ENCODE measurements at regions not wholly inside any gene's neighbourhood (a gene's known extent, or its start where the extent isn't known, plus 50 kb on each side); places are given as distances from the start of the nearest gene placed in this dataset.

DNA sequence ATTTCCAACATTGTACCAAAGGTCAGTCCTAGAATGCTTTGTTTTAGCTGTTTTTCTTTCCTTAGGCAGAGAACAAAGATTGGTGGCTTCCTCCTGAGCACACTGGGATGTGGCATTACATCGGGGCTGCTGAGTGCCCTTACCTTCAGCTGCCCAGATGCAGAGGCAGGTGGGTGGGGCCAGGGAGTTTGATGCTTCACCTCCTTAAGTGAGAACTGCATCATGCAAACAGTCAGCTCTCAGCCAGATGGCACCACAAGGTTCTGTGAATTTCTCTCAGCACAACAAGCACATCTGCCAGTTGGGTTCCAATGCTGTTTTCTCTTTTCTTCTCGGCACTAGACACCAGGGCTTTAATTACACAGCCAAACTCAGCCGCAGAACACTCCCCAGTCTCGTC, 87.4 kb upstream of the UBL3 start:
- Histone ChIP-seq H3K4me1 (no peaks in the 10 kb centered on the region), H3K27ac (no peak overlapping the region), H3K4me2 (no peak overlapping the region), H3K4me3 (no peak overlapping the region), H3K9me3 (no peaks in the 10 kb centered on the region)
- ChIA-PET POLR2A (no interaction called here), CTCF (interaction anchor here (0.6 to 1.1 kb wide), 2 partner anchors 13 to 97 kb away, joined by 3 to 4 read pairs; no protein-coding TSS in a partner anchor)
- no peak for DNase-seq (ENCODE audit: low read depth in 1 of 2, low spot score in 1 of 2)
- TF ChIP-seq CBX8 (IDR thresholded peaks at IDR 0.05) = no peak
- no peak for TF ChIP-seq ZFP36 (IDR thresholded peaks at IDR 0.05; ENCODE audit: borderline replicate concordance, partially characterized antibody)
- TF ChIP-seq, protein P1, sequence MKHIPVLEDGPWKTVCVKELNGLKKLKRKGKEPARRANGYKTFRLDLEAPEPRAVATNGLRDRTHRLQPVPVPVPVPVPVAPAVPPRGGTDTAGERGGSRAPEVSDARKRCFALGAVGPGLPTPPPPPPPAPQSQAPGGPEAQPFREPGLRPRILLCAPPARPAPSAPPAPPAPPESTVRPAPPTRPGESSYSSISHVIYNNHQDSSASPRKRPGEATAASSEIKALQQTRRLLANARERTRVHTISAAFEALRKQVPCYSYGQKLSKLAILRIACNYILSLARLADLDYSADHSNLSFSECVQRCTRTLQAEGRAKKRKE (CRISPR knock-in tag; IDR thresholded peaks at IDR 0.05; ENCODE audit: low read depth) = no peak
- no peak for TF ChIP-seq FOSB (CRISPR knock-in tag; IDR thresholded peaks at IDR 0.05)
- FAIRE-seq = no peak
- WGBS (ENCODE audit: missing lambda C conversion rate) = 35% methylated on average over 4 of the region's 4 CpGs
- no peak for ATAC-seq

DNA sequence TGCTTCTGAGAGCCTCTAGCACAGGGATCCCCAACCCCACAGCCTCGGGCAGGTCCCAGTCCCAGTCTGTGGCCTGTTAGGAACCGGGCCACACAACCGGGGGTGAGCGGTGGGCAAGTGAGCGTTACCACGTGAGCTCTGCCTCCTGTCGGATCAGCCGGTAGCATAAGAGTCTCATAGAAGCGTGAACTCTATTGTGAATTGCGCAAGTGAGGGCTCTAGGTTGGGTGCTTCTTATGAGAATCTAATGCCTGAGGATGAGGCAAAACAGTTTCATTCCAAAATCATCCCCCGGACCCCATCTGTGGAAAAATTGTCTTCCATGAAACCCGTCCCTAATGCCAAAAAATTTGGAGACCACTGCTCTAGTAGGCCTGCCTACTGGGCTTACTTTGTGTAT, 87.0 kb upstream of the UBL3 start:
- ATAC-seq = no peak
- H3K4me1 ChIP-seq = no peaks in the 10 kb centered on the region
- no peak for DNase-seq (ENCODE audit: low read depth in 1 of 2, low spot score in 1 of 2)
- WGBS (ENCODE audit: missing lambda C conversion rate) = 87% methylated on average over 12 of the region's 12 CpGs
- ChIA-PET CTCF (interaction anchor here (0.6 to 1.1 kb wide), 3 partner anchors 13 to 105 kb away, joined by 3 to 6 read pairs (median 4); no protein-coding TSS in a partner anchor), POLR2A (no interaction called here)
- H3K27ac ChIP-seq = no peak overlapping the region
- H3K4me2 ChIP-seq = no peak overlapping the region
- no peak overlapping the region for H3K4me3 ChIP-seq
- TF ChIP-seq, protein P2, sequence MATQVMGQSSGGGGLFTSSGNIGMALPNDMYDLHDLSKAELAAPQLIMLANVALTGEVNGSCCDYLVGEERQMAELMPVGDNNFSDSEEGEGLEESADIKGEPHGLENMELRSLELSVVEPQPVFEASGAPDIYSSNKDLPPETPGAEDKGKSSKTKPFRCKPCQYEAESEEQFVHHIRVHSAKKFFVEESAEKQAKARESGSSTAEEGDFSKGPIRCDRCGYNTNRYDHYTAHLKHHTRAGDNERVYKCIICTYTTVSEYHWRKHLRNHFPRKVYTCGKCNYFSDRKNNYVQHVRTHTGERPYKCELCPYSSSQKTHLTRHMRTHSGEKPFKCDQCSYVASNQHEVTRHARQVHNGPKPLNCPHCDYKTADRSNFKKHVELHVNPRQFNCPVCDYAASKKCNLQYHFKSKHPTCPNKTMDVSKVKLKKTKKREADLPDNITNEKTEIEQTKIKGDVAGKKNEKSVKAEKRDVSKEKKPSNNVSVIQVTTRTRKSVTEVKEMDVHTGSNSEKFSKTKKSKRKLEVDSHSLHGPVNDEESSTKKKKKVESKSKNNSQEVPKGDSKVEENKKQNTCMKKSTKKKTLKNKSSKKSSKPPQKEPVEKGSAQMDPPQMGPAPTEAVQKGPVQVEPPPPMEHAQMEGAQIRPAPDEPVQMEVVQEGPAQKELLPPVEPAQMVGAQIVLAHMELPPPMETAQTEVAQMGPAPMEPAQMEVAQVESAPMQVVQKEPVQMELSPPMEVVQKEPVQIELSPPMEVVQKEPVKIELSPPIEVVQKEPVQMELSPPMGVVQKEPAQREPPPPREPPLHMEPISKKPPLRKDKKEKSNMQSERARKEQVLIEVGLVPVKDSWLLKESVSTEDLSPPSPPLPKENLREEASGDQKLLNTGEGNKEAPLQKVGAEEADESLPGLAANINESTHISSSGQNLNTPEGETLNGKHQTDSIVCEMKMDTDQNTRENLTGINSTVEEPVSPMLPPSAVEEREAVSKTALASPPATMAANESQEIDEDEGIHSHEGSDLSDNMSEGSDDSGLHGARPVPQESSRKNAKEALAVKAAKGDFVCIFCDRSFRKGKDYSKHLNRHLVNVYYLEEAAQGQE (IDR thresholded peaks at IDR 0.05) = no peak
- TF ChIP-seq POLR2AphosphoS2 (conservative IDR thresholded peaks at IDR 0.05; ENCODE audit: low read length) = no peak
- no peak for TF ChIP-seq NFE2L2 (conservative IDR thresholded peaks at IDR 0.05; ENCODE audit: low read length)
- no peak for TF ChIP-seq NPAS2 (CRISPR knock-in tag; IDR thresholded peaks at IDR 0.05; ENCODE audit: borderline replicate concordance)
- TF ChIP-seq CBX2 (IDR thresholded peaks at IDR 0.05; ENCODE audit: borderline replicate concordance, low read depth) = no peak
- TF ChIP-seq TFCP2L1 (CRISPR knock-in tag; IDR thresholded peaks at IDR 0.05) = no peak
- TF ChIP-seq KDM1A (IDR thresholded peaks at IDR 0.05; ENCODE audit: low read depth) = no peak
- no peak for TF ChIP-seq ZC3H11A (IDR thresholded peaks at IDR 0.05)
- no peak for TF ChIP-seq ESRRA (IDR thresholded peaks at IDR 0.05; ENCODE audit: borderline replicate concordance, low read length)
- TF ChIP-seq ZSCAN20 (CRISPR knock-in tag; IDR thresholded peaks at IDR 0.05) = no peak
- TF ChIP-seq FOSL2 (IDR thresholded peaks at IDR 0.05) = no peak
- TF ChIP-seq FOSL2 (CRISPR knock-in tag; IDR thresholded peaks at IDR 0.05) = no peak
- no peak for TF ChIP-seq MYC (IDR thresholded peaks at IDR 0.05; ENCODE audit: borderline replicate concordance, low read length)
- TF ChIP-seq, protein P3, sequence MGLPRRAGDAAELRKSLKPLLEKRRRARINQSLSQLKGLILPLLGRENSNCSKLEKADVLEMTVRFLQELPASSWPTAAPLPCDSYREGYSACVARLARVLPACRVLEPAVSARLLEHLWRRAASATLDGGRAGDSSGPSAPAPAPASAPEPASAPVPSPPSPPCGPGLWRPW (IDR thresholded peaks at IDR 0.05) = no peak
- TF ChIP-seq SMC3 (IDR thresholded peaks at IDR 0.05) = no peak
- TF ChIP-seq, protein P4, sequence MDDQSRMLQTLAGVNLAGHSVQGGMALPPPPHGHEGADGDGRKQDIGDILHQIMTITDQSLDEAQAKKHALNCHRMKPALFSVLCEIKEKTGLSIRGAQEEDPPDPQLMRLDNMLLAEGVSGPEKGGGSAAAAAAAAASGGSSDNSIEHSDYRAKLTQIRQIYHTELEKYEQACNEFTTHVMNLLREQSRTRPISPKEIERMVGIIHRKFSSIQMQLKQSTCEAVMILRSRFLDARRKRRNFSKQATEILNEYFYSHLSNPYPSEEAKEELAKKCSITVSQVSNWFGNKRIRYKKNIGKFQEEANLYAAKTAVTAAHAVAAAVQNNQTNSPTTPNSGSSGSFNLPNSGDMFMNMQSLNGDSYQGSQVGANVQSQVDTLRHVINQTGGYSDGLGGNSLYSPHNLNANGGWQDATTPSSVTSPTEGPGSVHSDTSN (IDR thresholded peaks at IDR 0.05) = no peak
- no peak for TF ChIP-seq EHF (CRISPR knock-in tag; IDR thresholded peaks at IDR 0.05)
- no peak for TF ChIP-seq TP53 (CRISPR knock-in tag; IDR thresholded peaks at IDR 0.05)
- no peaks in the 10 kb centered on the region for H3K9me3 ChIP-seq
- FAIRE-seq = no peak

All from A549 (cell line).